GM19035 (cell line): ENCODE measurements at regions not wholly inside any gene's neighbourhood (a gene's known extent, or its start where the extent isn't known, plus 50 kb on each side); places are given as distances from the start of the nearest gene placed in this dataset.
"Not testable (repeated sequence)": the region's sequence is repeated elsewhere in the genome, so short reads cannot be mapped to it uniquely, and the experiment has no call there.

Experiments used
- ATAC-seq: cut with Tn5 transposase; IDR thresholded peaks from one replicate; pipeline ENCODE4 v1.9.1; 2021; ENCODE audit not compliant: unreplicated experiment

- ATAC-seq, result no peak
Observed at GRCh38 chr14:51443195-51444018, 203.4 kb downstream of the TMX1 start.

- ATAC-seq, result no peak
Observed at GRCh38 chr14:51444353-51445000, 204.4 kb downstream of the TMX1 start.

DNA sequence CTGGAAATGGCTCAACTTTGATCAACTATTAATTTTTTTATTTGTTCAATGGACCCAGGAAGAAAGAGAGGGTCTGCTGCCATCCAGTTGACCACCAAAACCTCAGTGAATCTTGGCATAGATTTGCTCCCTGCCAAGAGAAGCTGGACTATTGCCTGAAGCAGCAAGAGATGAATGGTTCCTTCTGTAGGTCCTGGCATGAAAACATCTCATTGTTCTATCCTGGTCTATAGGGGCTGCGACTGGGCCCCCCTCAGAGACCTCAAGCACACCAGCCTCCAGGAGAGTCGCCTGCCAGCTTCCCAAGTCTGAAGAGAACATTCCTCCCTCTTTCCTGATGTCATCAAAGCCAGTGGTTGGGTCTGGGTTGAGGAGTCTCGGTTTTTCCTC, 204.9 kb downstream of the TMX1 start:
- ATAC-seq, result no peak

GRCh38 chr14:51446771-51447170, 204.9 kb upstream of the FRMD6 start:
- ATAC-seq, result no peak

- ATAC-seq, result no peak
Observed at GRCh38 chr14:51447411-51447810, 204.3 kb upstream of the FRMD6 start.

GRCh38 chr14:51448831-51449670, 202.7 kb upstream of the FRMD6 start:
- no peak for ATAC-seq

DNA sequence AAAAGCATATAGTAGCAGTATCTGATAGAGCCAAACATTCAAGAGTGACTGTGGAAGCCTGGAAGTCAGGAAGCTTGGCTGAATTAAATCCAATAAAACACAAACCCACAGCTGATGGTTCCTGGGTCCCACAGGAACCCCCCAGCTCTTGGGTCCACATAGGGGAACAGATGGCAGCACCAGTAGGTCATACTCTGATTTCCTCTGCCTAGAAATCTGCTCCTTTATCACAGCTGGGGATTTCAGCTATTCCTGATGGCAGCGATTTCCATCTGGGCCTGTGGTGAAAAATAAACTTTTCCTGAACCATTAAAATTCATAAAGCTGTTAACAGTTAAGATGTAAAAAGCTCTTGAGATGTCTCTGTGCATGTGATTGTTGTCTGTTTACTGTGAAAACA, 202.0 kb upstream of the FRMD6 start:
- ATAC-seq, result no peak

GRCh38 chr14:51451561-51451960, 200.1 kb upstream of the FRMD6 start:
- no peak for ATAC-seq

GRCh38 chr14:51453869-51454268, 197.8 kb upstream of the FRMD6 start:
- no peak for ATAC-seq

- no peak for ATAC-seq
Observed at GRCh38 chr14:51454351-51454750, 197.4 kb upstream of the FRMD6 start.

GRCh38 chr14:51455041-51455835, 196.5 kb upstream of the FRMD6 start:
- ATAC-seq, result no peak

DNA sequence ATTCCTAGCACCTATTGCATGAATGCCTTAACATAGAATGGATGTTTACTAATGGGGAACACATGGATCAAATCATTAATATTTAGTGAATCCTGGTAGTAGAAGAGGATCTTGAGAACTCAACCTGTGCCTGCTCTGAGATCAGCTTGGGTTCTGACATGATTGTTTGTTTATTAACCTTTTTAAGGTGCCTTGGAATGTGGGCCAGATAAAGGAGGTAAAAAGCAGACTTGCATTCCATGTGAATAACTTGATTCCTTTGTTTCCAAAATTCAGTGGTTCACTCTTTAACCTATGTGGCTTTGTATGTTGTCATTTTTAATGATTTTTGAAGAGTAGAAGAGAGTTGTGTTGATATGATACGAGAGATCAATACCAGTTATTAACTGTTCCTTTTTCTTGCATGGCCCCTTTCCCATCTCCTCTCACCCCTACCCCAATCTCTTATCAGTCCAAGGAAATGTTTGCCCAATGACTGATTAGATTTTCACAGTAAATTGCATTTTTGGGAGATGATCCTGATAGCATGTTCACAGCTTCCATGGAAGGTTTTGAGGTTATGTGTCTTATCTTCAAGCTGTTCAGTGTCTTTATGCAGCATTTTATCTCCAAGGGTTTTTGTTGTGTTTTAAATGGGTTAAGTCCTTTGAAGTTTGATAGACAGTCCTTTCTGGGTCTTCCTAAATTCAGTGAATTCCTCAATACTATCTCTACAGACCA, 193.7 kb upstream of the FRMD6 start:
- ATAC-seq, result no peak

DNA sequence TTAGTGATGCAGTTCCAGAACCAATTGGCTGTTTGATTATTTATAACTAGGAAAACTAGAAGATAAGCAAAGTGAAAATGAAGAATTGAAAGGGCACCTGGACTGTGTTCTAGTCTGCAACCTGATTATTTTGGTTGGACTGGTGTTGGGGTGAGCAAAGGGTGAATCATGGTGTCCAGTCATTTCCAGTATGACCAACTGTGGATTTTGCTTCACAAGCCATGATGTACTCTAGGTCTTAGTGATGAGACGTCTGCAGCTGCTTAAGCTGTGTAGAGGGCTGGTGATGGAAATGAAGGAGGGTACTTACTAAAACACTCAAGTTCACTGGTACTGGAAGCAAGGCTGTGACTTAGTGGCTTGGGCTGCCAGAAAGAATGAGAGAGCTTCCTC, 193.2 kb upstream of the FRMD6 start:
- ATAC-seq, result no peak

- ATAC-seq, result no peak
Observed at GRCh38 chr14:51460011-51460410, 191.7 kb upstream of the FRMD6 start.

DNA sequence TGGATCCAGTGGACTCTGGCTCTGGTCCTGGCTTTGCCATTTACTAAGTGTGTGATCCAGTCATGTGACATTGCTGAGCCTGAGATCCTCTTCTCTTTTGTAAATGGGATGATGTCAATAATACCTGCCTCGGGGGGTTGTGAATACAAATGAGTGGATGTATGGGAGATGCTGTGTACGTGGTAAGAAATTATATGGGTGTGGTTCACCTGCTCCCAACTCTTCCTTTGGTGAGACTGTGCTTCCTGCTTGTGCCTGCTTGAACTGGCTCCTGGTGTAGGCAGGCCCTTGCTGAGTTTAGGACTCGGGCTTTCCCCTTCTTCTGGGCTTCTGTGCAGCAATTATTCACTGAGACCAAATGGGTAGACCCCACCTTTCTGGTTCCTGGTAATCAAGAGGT, 189.5 kb upstream of the FRMD6 start:
- ATAC-seq, result no peak

- no peak for ATAC-seq
Observed at GRCh38 chr14:51462706-51463105, 189.0 kb upstream of the FRMD6 start.

- no peak for ATAC-seq
Observed at GRCh38 chr14:51463461-51463860, 188.2 kb upstream of the FRMD6 start.

GRCh38 chr14:51464411-51464810, 187.3 kb upstream of the FRMD6 start:
- no peak for ATAC-seq

- no peak for ATAC-seq
Observed at GRCh38 chr14:51465486-51465885, 186.2 kb upstream of the FRMD6 start.

DNA sequence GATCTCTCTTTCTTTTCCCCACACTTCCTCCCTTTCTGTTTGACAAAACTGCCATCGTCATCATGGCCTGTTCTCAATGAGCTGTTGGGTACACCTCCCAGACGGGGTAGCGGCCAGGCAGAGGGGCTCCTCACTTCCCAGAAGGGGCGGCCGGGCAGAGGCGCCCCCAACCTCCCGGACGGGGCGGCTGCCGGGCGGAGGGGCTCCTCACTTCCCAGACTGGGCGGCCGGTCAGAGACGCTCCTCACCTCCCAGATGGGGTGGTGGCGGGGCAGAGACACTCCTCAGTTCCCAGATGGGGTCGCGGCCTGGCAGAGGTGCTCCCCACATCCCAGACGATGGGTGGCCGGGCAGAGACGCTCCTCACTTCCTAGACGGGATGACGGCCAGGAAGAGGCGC, 184.3 kb upstream of the FRMD6 start:
- ATAC-seq, result not testable (repeated sequence)
